Activated CD8-positive, alpha-beta T cell treated with anti-CD3 and anti-CD28 coated beads for 36 hours (primary cell): ENCODE measurements at regions not wholly inside any gene's neighbourhood (a gene's known extent, or its start where the extent isn't known, plus 50 kb on each side); places are given as distances from the start of the nearest gene placed in this dataset.

Source experiments
- ATAC-seq: fragments of 200-7000 bp; cut with Tn5 transposase; one replicate; pipeline ENCODE4 v1.10.0; 2021; ENCODE audit warnings: mild to moderate bottlenecking, moderate library complexity
- CTCF ChIA-PET: fragments of 350-600 bp; sonication (Branson Sonifier 250); formaldehyde crosslinking; loops from one replicate; lab custom pipeline; 2021; ENCODE audit warnings: antibody characterized with exemption; lab: Charles Lee
- POLR2A ChIA-PET: fragments of 350-600 bp; sonication (Branson Sonifier 250); formaldehyde crosslinking; loops from one replicate; lab custom pipeline; 2021; ENCODE audit warnings: antibody characterized with exemption; lab: Charles Lee
- DNase-seq: peaks from one replicate; pipeline ENCODE4 v3.0.0-alpha.2; 2020
- H3K27ac Mint-ChIP-seq: one replicate; pipeline ENCODE4 v1.8.0; 2021; ENCODE audit warnings: mild to moderate bottlenecking, mixed read lengths
- H3K27me3 Mint-ChIP-seq: one replicate; pipeline ENCODE4 v1.8.0; 2021; ENCODE audit warnings: mixed read lengths
- H3K36me3 Mint-ChIP-seq: one replicate; pipeline ENCODE4 v1.8.0; 2021; ENCODE audit warnings: low read depth, mixed read lengths
- H3K4me1 Mint-ChIP-seq: one replicate; pipeline ENCODE4 v1.8.0; 2021; ENCODE audit warnings: low read depth, mixed read lengths
- H3K4me3 Mint-ChIP-seq: one replicate; pipeline ENCODE4 v1.8.0; 2021; ENCODE audit warnings: mild to moderate bottlenecking, moderate library complexity, mixed read lengths
- H3K9me3 Mint-ChIP-seq: one replicate; pipeline ENCODE4 v1.8.0; 2021; ENCODE audit warnings: mixed read lengths
- CTCF ChIP-seq: fragments of 200-600 bp; IDR thresholded peaks from one replicate; pipeline ENCODE4 v1.8.0; 2022; ENCODE audit warnings: antibody characterized with exemption, mild to moderate bottlenecking
- intact Hi-C: fragments of 100-400 bp; cut with micrococcal nuclease; formaldehyde crosslinking; loops from one replicate; pipeline ENCODE4 v1.10.0; 2022

GRCh38 chr9:80282766-80283165 lies 711.0 kb downstream of the TLE4 start:
- H3K27ac Mint-ChIP-seq, result no peak overlapping the region
- ATAC-seq (no peak), DNase-seq (no peak)
- no peak for TF ChIP-seq CTCF
- no peak overlapping the region for H3K4me3 Mint-ChIP-seq
- H3K4me1 Mint-ChIP-seq, result no peaks in the 10 kb centered on the region
- H3K9me3 Mint-ChIP-seq, result no peaks in the 10 kb centered on the region
- H3K27me3 Mint-ChIP-seq, result no peaks in the 10 kb centered on the region
- POLR2A ChIA-PET, result no interaction called here
- H3K36me3 Mint-ChIP-seq, result no peaks in the 10 kb centered on the region
- CTCF ChIA-PET, result no interaction called here
- intact Hi-C loops, result no loop called here

- no peak overlapping the region for H3K4me3 Mint-ChIP-seq
- ATAC-seq (no peak), DNase-seq (no peak)
- H3K9me3 Mint-ChIP-seq, result peaks cover 12% of the 10 kb centered on the region
- no peak overlapping the region for H3K27ac Mint-ChIP-seq
- CTCF ChIA-PET, result no interaction called here
- no peaks in the 10 kb centered on the region for H3K4me1 Mint-ChIP-seq
- POLR2A ChIA-PET, result no interaction called here
- H3K27me3 Mint-ChIP-seq, result no peaks in the 10 kb centered on the region
- H3K36me3 Mint-ChIP-seq, result no peaks in the 10 kb centered on the region
- no peak for TF ChIP-seq CTCF
- intact Hi-C loops, result no loop called here
These were observed 687.3 kb downstream of the TLE4 start for GRCh38 chr9:80259079-80259478.

- H3K27me3 Mint-ChIP-seq, result no peaks in the 10 kb centered on the region
- ChIA-PET CTCF (no interaction called here), POLR2A (no interaction called here)
- H3K4me1 Mint-ChIP-seq, result no peaks in the 10 kb centered on the region
- no peak for ATAC-seq
- no peak overlapping the region for H3K4me3 Mint-ChIP-seq
- no peaks in the 10 kb centered on the region for H3K36me3 Mint-ChIP-seq
- no peaks in the 10 kb centered on the region for H3K9me3 Mint-ChIP-seq
- DNase-seq, result no peak
- H3K27ac Mint-ChIP-seq, result no peak overlapping the region
- intact Hi-C loops, result no loop called here
- TF ChIP-seq CTCF, result no peak
These were observed 680.0 kb downstream of the TLE4 start for GRCh38 chr9:80251778-80252177.

GRCh38 chr9:80242022-80242421 lies 670.3 kb downstream of the TLE4 start:
- DNase-seq (no peak), ATAC-seq (no peak)
- H3K27ac Mint-ChIP-seq, result no peak overlapping the region
- H3K9me3 Mint-ChIP-seq, result no peaks in the 10 kb centered on the region
- H3K4me1 Mint-ChIP-seq, result no peaks in the 10 kb centered on the region
- no peak for TF ChIP-seq CTCF
- H3K27me3 Mint-ChIP-seq, result no peaks in the 10 kb centered on the region
- intact Hi-C loops, result no loop called here
- H3K4me3 Mint-ChIP-seq, result no peak overlapping the region
- ChIA-PET CTCF (no interaction called here), POLR2A (no interaction called here)
- no peaks in the 10 kb centered on the region for H3K36me3 Mint-ChIP-seq

- Mint-ChIP-seq H3K4me1 (no peaks in the 10 kb centered on the region), H3K9me3 (no peaks in the 10 kb centered on the region), H3K4me3 (no peak overlapping the region), H3K27ac (no peak overlapping the region), H3K27me3 (no peaks in the 10 kb centered on the region), H3K36me3 (no peaks in the 10 kb centered on the region)
- ATAC-seq (no peak), DNase-seq (no peak)
- POLR2A ChIA-PET, result no interaction called here
- CTCF ChIA-PET, result no interaction called here
- intact Hi-C loops, result no loop called here
- TF ChIP-seq CTCF, result no peak
These were observed 664.0 kb downstream of the TLE4 start for GRCh38 chr9:80235752-80236151.
